ENCODE measurements at regions not wholly inside any gene's neighbourhood (a gene's known extent, or its start where the extent isn't known, plus 50 kb on each side); places are given as distances from the start of the nearest gene placed in this dataset.
"Not testable (repeated sequence)": the region's sequence is repeated elsewhere in the genome, so short reads cannot be mapped to it uniquely, and the experiment has no call there.

DNA sequence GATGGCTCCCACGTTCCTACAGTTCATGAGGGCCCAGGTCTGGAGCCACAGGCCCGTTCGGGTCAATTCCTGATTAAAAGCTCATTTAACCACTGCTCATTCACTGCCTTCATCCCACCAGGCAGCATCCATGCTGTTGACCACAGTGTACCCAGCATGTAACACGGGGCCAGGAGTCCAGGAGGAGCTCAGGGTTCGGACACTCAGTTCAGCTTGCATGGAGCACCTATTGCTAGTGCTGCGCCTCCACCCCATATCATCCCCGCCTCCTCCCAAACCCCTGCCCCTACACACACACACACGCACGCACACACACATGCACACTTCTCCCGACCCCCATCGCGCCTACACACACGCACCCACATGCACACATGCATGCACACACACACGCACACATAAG lies 72.9 kb upstream of the SNTG2 start:
- no peak for DNase-seq (ENCODE audit: low read depth)

DNA sequence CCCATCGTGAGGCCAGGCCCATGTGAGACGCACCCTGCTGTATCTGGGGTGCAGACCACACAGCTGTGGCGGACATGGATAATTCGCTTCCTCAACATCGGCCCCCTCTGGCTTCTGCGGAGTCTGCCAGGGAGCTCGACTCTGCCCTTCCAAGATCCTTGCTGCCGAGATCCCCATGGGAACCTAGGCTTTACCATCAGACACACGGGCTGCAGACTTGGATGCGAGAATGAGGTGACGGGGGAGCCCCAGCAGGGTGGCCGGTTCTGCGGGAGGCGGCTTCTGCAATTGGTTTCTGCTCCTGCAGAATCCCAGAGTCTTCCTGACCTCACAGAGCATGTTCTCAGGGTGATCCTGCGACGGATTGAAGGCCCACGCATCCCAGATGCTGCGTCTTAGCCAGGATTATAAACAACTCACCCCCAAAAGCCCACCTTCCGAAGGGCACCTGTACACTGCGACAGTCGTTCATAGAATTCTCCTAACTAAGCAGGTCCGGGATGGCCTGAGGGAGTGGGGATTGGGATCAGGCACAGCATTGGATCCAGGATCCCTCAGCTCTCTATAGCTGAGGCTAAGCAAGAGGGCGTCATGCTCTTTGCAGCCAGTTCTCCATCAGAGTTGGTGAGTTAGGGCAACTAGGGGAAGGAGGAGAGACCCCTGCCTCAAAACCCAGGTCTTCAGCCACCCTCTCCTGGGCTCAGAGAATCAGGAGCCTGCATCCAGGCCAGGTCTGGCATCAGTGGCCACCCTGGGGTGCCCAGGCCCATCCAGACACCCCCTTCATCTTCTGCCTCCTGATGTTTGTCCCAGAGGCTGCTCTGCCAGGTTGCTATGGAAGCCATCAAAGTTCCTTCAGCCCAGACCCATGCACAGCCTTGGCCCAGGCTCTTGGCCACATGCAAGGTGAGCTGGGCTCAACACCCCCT lies 74.7 kb upstream of the SNTG2 start:
- no peak for DNase-seq (ENCODE audit: low read depth)

DNA sequence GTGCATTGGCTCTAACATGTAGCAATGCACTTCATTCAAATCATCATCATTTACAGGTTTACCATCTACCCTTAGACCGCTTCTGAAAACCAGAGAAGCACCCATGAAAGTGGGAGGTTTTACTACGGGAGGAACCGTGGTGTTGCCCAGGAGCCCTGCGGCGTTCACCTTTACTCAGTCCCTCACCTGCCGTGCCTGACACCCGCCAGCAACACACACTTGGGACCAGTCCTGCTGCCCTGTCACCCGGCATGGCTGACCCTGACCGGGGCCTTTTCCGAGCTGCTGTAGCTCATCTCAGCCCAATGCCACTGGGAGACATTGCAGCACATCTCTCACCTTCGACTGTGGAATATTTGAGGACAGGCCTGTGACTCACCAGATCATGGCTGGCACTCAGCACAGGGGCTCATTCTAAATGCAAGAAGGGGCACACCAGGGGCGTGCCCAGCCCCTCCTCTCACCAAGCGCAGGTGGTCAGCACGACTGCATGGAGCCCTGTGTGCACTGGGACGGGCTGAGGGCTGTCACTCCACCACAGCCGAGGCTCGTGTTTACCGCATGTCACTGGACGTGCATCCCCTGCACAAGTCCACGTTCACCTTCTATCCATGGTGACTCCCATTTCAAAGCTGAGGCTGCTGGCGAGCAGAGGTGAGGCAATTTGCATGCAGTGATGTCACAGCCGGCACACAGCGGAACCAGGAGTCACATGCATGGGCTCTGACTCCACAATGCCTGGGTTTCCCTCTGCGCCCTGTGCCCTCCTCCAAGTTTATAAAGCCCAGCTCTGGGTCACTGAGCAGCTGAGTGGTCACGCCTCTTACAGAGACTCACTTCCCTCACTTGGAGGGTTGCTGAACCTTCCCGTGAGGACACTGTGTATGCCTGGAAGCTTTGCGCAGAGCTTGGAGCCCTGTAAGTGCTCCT lies 76.7 kb upstream of the SNTG2 start:
- DNase-seq (ENCODE audit: low read depth) = no peak

DNA sequence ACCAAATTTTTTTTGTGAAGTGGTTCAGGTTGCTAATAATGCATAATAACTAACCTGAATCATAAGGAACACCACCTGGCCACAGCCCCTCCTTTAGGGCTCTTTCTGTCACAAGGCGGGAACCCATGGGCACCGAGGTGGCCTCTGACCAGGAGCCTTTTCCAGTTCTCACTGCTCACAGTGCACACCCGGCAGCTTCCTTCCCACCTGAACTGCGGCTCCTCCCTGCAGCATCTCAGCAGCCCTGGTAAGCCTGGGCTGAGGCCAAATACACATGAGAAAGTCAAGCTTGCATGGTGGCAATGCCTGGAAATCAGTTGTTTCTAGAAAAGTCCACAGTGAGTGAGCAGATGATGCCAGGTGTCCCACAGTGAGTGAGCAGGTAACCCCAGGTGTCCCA lies 77.6 kb upstream of the SNTG2 start:
- DNase-seq (ENCODE audit: low read depth) = no peak

DNA sequence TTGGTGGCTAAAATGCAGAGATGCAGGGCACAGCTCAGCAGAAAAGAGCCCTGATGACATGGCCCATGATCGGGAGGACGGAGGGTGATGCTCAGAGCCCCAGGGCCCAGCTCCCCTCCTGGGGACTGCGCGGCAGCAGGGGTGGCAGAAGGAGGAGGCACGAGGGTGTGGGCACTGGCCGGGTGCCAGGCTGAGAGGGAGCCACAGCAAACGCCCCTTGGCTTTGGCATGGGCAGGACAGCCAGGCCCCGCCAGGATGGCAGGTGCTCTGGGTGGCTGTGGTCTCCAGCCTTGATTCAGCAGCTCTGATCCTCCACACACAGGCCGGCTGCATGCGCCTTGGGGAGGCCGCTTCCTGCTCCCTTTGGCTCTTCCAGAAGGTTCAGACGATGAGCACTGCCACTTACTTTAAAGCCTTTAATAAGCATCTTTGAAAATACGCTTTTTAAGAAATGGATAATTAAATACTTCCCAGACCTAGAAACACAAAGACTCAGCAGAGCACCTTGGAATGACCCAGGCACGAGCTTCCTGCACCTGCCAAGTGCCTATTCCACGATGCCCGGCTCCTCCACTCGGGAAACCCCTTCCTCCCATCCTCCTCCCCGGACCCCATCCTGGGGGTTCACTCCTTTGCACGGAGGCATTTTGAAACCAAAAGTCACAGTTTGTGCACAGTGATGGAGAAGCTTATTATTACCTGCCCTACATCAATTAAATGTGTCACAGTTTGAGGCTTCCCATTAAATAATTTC lies 78.5 kb upstream of the SNTG2 start:
- no peak for DNase-seq (ENCODE audit: low read depth)

DNA sequence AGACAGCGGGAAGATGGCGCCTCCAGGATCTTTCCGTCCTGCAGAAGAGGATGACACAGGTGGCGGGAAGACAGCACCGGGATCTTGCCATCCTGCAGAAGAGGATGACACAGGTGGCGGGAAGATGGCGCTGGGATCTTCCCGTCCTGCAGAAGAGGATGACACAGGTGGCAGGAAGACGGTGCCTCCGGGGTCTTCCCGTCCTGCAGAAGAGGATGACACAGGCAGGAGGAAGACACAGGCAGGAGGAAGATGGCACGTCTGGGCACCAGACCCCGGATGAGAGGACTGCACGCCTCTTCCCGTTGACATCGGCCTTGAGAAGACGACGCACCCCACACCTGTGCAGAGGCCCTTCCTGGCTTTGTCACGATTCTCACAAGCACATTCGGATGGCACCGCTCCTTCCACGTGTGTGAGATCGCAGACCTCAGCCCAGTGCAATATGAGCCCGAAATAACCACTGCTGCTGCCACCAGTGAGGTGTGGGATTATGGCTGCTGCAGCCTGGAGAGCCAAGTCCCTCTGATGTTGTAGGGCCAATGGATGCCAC lies 79.4 kb upstream of the SNTG2 start:
- no peak for DNase-seq (ENCODE audit: low read depth)

DNA sequence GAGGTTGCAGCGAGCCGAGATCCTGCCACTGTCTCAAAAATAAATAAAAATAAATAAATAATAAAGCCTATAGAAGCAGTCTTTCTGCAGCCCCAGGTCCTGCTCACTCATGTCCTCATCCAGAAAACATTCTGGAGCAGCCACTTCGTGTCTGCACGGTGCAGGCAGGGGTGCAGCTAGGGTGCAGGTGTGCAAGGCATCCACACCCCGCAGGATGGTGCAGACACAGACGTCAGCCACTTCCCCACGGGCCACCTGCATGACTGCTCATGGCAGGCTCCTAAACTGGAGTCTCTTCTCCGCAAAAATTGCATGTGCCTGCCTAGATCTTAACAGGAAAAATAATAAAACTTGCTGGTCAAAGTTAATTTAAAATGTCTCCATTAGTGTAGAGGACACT lies 80.2 kb upstream of the SNTG2 start:
- DNase-seq (ENCODE audit: low read depth) = no peak

DNA sequence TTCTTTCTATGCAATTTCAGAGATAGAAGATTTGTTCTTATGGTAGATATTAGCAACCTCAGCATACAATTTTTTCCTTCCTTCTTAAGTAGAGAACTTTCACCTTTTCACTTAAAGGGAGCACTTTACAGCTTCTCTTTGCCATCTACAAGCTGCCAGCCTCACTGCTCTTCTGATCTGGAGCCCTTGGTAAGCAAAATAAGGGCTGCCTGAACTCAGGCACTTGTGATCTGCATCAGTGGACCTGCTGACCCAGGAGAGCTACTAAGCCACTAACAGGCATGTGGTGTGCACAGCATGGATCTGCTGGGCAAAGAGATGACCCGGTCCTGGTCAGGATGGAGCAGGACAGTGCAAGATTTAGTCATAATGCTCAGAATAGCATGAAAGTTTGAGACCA lies 80.8 kb upstream of the SNTG2 start:
- DNase-seq (ENCODE audit: low read depth) = no peak

DNA sequence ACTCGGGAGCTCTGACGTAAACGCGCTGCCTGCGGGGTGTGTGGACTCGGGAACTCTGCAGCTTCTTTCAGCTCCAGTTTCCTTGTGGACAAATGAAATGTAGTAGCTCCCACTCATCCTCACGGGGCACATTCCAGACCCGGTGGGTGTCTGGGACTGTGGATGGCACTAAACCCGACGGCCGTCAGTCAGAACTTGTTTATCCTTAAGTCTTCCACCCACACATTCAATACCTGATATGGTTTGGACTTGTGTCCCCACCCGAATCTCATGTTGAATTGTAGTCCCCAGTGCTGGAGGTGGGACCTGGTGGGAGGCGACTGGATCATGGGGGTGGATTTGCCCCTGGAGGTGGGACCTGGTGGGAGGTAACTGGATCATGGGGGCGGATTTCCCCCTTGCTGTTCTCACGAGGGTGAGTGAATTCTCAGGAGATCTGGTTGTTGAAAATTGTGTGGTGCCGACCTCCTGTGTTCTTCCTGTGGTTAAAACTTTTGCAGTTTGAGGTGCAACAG lies 81.2 kb upstream of the SNTG2 start:
- no peak for DNase-seq (ENCODE audit: low read depth)

DNA sequence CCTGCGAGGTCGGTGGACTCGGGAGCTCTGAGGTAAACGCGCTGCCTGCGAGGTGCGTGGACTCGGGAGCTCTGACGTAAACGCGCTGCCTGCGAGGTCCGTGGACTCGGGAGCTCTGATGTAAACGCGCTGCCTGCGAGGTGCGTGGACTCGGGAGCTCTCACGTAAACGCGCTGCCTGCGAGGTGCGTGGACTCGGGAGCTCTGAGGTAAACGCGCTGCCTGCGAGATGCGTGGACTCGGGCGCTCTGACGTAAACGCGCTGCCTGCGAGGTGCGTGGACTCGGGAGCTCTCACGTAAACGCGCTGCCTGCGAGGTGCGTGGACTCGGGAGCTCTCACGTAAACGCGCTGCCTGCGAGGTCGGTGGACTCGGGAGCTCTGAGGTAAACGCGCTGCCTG lies 81.8 kb upstream of the SNTG2 start:
- DNase-seq (ENCODE audit: low read depth) = not testable (repeated sequence)

DNA sequence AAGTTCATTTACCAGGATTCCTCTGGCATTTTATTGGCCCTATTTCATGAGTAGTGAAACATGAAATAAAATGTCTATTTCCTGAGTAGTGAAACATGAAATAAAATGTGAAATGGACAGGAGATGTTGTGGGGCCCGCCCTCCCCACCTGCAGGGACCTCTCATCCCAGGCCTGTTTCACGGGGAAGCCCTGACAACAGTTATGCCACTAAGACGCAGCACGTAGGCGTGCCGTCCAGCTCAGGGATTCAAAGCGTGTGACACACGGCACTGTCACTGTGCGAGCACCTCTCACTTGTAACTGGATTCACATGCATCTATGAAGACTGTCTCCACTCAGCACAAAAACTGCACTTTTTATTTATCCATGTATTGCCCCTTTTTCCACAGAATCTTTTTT lies 83.4 kb upstream of the SNTG2 start:
- DNase-seq (ENCODE audit: low read depth) = no peak

DNA sequence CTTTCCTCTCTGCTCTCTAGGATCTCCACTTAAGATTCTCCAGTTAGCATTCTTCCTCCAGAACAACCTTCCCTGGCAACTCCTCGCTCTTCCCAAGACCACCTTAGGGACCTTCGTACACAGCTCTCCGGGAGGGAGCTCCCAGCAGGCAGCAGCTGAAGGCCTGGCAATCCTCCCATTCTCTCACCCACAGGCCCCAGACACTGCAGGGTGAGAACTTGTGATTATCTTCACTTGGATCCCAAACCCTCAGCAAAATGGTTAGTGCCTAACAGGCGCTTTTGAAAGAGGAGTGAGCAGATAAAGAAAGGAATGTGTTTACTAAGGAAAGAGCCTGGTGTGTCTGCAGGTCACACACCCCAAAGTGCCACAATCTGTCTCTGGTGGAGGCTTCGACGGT lies 83.8 kb upstream of the SNTG2 start:
- DNase-seq (ENCODE audit: low read depth) = no peak

DNA sequence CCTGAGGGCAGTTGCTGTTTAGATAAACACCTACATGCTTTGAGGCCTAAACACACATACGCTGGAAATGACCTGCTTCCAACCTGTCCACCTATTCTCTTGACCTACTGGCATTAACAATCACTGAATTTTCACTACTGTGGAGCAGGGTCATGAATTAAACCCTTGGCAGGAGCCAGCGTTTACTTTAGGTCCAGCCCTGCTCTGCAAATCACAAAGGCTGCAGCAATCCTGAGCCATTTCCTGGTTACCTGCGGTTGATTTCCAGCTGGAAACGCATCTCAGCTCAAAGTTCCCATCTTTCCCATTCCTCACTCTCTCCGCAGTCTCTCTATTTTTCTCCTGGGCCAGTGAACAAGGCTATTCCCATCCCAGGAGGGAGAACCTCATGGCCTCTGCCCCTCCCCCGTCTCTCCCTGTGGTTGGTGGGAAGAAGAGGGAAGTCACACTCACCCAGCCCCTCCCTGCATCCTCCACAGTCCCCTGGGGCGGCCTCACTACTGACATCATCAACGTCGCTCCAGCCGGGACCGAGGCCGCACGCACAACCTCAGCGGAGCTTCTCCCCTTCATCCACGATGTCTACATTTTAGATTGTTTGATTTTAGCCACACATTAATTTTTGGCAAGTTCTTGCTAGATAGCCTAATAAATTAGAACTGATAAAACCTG lies 84.5 kb upstream of the SNTG2 start:
- no peak for DNase-seq (ENCODE audit: low read depth)

DNA sequence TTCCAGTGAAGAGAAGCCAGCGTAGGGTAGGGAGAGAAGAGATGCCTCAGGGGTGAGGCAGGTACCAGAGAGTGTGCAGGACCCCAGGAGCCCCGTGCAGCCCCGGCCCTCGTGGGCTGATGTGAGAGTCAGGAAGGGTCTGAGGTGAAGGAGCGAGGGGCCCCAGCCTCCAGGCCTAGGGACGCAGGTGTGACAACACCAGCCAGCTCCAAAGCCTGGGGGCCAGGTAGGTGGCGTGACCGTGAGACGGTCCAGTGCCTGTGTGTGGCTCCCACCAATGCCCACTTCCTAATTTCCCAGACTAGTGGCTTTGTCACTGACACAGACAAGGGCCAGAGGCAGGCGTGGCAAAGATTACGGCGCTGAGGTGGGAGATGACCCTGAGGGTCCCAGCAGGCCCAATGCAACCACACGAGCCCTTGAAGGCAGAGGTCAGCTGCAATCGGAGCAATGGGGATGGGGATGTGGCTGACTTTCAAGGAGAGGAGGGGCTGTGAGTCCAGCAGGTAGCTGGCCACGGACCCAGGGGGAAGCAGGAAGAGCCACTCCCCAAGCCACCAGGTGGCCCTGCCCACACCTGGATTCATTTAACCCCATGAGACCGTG lies 86.0 kb upstream of the SNTG2 start:
- no peak for DNase-seq (ENCODE audit: low read depth)

DNA sequence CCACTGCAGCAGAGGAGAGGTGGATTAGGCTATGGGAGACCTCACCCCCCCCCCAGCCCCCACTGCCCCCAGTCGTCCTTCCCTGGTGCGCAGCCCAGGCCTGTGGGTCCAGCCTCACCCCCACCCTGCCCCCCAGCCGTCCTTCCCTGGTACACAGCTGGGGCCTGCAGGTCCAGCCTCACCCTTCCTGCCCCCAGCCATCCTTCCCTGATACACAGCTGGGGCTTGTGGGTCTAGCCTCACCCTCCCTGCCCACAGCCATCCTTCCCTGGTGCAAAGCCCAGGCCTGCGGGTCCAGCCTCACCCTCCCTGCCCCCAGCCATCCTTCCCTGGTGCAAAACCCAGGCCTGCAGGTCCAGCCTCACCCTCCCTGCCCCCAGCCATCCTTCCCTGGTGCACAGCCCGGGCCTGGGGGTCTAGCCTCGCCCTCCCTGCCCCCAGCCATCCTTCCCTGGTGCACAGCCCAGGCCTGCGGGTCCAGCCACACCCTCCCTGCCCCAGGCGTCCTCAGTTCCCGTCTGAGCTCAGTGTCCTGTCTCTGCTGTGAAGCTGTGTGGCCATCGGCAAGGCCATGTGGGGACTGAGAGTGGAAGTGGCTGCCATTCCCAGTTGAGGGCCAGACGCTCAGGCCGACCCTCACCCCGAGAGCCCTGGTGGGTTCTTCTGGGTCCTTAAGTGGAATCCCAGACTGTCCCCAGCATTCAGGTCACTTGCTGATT lies 86.8 kb upstream of the SNTG2 start:
- DNase-seq (ENCODE audit: low read depth) = no peak

DNA sequence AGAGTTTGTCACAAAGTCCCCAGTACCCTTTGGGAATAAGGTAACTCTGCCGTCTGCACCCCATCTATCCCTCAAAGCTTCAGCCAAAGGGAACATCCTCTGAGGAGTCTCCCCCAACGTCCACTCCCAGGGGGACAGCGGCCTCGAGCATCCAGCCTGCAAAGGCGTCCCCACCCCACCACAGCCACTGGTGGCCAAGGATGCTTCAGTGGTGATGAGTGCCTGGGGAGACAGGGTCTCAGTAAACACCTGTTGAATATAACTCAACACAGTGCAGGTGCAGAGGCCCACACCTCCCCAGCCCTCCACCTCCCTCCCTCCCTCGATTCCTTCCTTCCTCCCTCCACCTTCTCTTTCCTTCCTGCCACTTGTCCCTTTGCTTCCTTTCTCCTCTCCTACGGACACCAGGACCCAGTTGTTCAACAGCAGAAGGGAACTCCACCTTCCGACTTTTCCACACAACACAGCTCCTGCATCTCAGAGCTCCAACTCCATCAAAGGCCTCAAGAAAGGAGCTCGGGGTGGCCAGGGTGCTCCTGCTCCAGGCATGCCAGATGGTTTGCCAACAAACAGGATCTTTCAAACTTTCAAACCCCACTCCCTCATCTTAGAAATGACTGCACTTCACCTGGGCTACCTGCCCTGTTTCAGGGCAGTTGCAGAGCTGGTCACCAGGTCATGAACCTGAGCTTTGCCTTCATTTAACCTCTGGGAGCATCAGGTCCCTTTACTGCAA lies 87.8 kb upstream of the SNTG2 start:
- DNase-seq (ENCODE audit: low read depth) = no peak

DNA sequence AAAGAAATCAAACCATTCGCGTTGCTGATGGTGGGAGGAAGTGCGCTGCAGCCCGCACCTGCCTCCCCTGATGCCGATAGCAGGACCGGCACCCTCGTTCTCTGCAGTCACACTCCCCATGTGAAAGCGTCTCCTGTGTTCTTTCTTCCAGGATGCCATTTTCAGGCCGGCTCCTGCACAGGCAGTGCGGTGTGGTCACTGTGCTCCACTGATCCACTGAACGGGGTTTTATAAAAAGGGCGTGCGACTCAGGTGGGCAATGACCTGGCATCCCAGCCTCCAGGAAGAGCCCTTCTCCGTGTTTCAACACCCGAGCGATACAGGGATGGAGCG lies 88.3 kb upstream of the SNTG2 start:
- no peak for DNase-seq (ENCODE audit: low read depth)

DNA sequence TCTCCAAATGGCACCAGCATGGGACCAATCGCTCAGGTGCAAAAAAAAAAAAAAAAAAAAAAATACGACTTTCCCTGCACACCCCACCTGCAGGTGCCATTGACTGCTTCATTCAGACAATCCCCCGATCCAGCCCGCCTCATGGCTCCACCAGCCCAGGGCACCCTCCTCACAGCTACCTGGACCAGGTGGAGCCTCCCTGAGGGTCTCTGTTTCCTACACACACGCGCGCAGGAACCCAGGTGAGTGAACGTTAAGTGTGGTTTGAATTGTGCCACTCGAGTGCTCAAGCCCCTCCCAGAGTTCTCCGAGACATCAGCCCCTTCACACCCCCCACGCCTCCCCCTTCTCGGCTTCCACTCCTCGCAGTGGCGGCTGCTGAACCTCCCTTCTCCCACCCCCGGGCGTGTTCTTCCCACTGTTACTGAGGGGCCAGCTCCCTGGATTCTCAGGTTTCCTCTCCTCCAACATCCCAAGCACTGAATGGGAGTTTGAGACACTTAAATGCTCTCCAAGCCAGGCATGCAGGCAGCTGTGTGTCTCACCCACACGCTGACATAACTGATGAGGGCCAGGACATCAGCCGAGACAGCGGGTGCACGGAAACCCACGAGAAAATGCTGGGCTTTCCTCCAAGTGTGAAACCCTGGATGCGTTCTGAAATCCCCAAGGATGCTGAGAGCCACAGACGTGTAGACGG lies 88.8 kb upstream of the SNTG2 start:
- no peak for DNase-seq (ENCODE audit: low read depth)

DNA sequence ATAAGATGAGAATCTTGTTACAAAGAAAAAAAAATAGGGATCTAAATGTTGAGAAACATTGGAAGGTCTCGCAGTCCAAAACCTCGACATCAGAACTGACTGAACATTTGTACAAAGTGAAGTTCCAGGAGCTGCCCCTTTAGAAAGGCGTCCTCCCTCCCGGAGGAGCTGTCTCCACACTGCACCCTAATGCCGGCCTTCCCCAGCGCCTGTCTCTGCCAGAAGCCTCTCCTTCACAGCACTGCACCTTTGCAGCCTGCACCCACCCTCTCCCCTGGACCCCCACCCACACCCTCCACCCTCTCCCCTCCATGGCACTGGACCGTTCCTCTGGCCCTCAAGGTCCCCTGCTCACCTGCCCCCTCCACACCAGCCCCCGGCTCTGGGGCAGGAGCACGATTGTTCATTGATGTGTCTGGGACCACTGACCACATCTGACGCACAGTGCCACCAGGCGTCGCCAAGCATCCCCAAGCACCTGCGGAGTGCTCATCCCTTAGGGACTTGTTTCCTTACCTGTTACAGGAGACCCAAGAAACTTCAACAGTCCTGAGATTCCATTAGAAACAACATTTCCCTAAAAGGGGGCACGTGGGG lies 90.3 kb upstream of the SNTG2 start:
- no peak for DNase-seq (ENCODE audit: low read depth)

Data from stromal cell of bone marrow (primary cell).